ENCODE measurements at regions not wholly inside any gene's neighbourhood (a gene's known extent, or its start where the extent isn't known, plus 50 kb on each side); places are given as distances from the start of the nearest gene placed in this dataset.
"Not testable (repeated sequence)": the region's sequence is repeated elsewhere in the genome, so short reads cannot be mapped to it uniquely, and the experiment has no call there.

DNA sequence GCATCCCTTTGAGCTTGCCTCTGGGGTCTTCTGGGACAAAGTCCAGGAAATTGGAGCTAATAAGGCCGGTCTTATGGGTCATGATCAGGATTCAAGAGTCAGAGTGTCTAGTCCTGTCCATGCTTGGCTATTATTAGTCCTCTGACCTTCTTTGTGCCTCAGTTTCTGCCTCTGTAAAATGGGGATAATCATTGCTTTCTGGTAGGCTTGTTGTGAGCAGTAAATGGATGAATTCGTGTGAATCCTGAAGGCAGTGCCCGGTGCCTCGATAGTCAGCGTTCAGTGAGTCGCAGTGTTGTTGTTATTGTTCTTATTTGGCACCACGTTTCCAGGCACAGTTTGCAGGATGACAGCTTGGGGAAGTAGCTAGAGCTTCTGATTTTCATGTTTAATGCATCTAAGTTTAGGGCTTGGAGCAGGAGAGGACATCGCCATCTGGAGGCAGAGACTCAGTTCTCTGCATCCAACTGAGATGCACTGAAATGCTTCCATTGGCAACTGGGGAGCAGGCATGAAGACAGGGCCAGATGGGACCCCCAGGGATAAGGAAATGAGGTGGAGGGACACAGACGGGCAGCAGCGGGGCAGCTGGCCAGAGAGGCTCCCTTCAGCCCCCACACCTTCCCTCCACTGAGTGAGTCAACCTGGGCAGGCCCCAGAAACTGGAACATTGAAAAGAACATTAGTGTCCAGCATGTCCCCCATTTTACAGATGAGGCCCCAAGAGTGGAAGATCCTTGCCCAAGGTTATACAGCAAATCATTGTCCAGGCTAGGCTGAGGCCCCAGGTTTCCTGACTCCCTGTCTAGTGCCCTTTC, 160.3 kb downstream of the PTPRU start:
- DNase-seq = no peak

DNA sequence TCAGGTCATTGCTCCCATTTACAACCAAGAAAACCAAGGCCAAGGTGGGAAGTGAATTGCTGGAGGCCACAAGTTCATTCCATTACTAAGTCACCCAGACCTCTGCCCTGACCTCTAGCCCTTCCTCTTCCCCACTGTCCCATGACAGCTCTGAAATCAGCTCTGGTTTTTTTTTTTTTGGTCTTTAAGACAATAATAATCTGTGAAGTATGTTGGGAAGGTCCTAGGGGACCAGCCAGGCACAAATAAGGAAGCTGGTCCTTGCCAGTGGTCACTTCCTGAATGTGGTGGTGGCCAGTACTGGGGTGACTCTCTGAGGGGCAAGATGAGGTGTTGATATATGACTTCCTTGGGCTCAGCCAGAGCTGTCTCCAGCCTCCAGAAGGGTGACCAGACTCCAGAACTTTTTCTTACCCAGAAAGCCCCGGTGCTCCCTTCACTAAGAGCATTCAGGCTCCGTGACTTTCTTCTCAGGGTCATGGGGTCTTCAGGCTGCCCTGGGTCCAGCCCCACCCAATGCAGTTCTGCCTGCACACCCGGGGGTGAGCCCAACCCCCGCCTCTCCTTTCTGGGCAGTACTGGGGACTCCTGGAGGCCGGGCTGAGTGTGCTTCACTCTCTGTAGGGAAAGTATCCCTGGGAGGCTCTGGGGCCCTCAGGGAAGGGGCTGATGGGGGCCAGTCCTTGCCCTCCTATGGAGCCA, 159.6 kb downstream of the PTPRU start:
- no peak for DNase-seq

DNA sequence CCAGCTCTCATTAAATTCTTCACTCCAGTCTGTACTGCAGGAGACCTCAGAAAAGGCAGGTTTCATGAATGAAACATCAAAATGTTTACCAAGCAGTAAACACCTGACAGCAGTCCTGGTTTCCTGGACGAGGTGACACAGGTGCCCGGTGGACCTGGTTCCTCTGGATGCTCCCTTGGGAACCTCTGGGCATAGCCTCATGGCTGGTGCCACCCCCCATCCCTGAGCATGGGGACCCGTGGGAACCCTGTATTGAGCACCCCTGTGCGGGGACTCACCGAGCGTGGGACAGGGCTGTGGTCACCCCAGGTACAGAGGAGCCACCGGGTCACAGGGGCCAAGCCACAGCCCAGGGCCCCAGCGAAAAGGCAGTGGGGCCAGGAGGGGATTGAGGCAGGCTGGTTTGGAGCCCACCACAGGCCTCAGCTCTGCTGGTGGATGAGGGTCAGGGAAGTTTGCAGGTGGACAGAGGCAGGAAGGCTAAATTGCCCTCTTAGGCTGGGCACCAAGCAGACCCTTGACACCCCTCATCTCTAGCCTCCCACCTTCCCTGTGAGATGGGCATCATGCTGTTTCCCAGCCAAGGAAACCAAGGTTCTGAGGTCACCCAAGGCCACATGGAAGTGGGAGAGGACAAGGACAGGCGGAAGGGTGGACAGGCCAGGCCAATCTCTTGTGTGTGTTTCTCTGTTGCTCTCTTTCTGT, 158.4 kb downstream of the PTPRU start:
- DNase-seq = no peak

- DNase-seq = no peak
Measured at GRCh38 chr1:29393451-29393826, 157.1 kb downstream of the PTPRU start.

DNA sequence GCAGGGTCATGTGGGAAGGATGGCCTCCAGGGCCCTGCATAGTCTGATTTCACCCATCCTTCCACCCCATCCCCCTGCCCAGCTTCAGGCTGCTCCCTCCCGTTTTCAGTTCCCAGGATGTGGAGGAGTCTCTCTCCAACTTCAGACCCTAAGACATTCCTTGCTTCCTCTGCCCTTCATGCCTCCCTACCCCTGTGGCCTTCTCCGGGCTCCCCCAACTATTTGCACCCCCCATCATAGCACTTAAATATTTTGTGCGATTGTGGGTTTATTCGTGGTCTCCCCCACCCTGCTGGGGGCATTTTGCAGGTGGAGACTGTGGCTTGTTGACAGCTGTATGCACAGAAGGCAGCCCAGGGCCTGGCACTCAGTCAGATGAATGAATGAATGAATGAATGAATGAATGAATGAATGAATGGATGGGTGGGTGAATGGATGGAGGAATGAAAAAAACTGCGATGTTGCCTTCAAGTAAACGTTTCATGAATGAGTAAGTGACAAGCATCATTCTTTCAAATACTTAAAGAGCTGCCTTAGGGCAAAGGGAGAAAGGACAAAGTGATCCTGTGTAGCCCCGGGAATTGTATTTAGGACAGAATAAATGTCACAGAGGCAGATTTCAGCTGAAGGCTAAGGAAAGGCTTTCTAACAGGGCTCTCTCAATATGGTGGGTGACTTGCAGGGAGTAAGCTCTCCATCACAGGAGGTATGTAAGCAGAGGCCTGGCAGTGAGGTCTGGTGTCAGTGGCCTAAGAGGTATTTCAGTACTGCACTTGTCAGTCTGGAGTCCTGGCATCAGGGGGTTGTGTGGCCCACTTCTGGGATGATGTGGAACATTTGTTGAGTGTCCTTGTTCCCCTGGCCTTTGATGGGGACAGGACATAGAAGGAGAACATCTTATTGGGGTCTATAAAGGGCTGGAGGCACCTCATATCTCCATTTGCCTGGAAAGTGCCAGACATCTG, 156.4 kb downstream of the PTPRU start:
- no peak for DNase-seq

DNA sequence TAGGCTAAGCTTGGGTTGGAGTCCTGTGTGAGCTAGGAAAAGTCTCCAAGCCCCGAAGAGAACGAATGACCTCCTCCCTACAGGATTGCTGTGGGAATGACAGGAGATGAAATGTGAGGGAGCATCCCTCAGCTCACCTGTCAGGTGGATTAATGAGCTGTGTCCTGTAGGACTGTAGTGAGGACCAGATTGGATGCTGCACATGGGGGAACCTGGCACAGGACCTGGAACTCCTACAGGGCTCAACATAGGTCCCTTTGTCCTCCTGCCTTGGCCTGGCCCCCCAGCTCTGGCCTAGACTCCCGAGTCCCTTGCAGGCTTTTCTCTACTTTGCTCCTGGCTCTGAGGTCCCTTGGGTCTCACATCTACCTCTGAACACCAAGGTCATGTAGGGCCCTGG, 155.7 kb downstream of the PTPRU start:
- no peak for DNase-seq

DNA sequence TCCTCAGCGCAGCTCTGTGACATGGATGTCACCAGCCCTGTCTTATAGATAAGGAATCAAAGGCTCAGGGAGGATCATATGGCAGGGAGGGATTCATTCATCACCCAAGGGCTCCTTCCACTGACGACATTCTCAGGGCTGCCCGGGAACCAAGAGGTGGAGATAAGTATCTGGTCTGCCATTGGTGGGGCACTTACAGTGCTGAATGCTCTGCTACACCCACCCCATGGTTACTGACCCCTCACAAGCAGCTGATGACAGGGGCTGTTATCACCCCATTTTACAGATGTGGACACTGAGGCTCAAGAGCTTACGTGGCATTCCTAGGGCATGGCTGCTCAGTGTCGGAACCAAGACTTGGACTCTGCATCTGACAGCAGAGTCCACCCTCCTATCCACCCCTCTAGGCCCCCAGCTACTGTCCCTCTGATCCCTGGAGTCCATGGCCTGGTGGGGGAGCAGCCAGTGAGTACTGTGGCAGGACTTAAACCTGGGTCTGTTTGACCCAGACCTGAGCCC, 155.1 kb downstream of the PTPRU start:
- no peak for DNase-seq

GRCh38 chr1:29390491-29391361, 154.4 kb downstream of the PTPRU start:
- DNase-seq = no peak

GRCh38 chr1:29390075-29390474, 153.8 kb downstream of the PTPRU start:
- DNase-seq = no peak

DNA sequence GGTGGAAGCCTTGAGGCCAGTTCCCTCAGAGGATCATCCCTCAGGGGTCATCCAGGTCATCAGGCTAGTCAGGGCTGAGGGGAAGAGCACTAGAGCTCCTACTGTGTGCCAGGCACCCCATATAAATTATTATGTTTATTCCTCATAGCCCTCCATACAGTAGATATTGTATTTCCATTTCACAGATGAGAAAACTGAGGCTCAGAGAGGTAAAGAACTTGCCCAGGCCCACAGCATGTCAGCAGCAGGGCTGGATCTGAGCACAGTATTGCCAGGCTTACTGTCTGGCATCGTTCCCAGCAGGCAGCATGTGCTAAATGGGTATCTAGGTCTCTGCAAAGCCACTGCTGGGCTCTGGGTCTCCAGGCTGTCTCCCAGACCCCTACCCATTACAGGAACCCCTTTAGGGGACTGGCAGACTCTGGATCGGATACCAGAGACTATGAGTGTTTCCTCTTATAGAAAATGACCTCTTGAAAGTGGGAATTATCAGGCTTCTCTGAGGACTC, 153.3 kb downstream of the PTPRU start:
- no peak for DNase-seq

DNA sequence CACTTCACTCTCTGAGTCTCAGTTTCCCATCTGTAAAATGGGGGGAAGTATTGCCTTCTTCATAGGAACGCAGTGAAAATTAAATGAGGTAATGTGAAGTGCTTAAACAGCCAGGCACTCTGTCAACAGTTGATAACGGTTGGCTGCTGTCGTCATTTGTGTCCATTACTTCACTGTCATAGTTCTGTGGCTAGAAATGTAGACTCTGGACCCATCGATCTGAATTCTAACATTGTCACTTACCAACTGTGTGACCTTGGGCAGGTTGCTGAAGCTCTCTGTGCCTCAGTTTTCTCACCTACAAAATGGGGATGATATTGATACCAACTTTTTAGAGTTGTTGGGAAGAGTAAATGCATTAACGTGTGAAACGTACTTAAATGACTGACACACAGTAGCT, 152.6 kb downstream of the PTPRU start:
- no peak for DNase-seq

- DNase-seq = no peak
Measured at GRCh38 chr1:29388170-29388569, 151.8 kb downstream of the PTPRU start.

DNA sequence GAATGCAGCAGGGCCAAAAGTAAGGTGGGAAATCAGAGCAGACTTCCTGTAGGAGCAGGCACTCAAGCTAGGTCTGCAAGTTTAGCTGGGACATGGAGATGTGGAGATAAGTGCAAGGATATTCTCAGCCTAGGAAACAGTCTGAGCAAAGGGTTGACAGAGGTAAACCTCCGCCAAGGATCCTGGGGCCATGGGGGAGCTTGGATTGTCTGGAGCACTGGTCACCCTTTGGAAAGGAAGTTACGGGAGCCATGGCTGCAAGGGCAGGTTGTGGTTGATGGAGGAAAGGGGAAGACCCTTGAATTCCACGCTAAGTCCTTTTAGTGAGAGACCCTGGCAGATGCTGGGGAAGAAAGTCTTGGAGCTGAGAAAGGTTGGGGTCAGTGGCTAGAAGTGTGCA, 150.9 kb downstream of the PTPRU start:
- no peak for DNase-seq

GRCh38 chr1:29386453-29386852, 150.1 kb downstream of the PTPRU start:
- DNase-seq = not testable (repeated sequence)

DNA sequence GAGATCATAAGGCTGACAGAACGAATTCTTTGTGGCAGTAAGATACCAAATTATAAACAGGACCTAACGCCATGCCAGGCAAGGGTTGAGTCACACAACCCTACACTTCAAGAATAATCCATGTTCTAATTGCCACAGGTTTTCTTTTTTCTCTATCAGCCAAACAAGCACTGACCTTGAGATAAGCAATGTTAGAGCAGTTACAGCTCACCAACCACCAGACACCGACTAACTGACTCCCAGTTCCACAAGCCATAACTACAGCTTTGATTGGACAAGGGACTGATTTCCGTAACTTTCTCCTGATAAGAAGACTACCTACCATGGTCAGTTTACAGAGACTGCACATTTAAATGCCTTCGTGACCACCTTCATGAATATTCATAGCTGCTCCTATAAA, 149.6 kb downstream of the PTPRU start:
- no peak for DNase-seq

DNA sequence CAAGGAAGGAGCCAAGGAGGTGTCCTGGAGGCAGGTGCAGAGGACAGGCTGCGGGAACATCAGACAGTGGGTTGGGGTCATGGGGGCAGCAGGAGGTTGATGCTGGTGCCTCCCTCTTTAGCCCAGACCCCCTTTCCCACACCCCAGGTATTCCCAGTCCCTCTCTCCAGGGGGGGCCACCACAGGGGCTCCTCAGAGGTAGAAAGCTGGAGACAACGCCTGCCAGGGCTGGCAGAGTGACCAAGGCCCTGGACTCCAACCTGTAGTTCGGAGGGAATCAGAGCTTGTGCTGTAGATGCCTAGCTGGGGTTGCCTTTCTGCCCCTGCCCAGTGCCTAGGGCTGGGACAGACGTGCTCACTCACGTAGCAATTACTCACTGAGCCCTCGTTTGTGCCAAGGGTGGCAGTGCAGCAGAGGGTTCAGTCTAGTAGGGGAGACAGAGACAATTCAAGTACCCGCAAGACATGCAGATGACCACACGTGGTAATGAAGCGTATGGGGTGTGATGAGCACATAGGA, 148.2 kb downstream of the PTPRU start:
- DNase-seq = no peak

DNA sequence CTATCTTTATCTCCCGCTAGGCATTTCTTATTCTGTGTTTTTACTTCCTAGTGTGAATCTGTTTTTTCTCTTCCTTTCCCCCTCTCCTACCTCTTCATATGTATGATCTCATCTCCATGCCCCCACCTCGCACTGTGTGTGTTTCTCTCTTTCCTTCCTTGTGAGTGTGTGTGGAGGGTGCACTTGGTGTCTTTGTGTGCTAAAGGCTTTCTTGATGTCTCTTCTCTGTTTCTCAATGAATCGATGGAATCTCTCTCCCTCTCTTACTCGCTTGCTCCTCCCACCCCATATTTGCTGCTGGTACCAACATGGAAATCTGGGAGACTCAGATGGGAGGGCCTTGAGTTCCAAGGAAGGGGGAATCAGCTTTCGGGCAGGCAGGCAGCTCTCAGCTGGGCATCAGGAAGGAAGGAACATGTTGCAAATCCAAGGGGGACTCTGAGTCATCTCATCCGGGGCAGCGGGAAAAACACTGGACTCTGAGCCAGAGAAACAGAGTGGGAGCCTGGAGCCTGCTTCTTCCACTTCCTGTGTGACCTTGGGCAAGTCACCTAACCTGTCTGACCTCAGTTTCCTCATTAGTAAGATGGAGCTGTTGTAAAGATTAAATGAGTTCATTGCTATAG, 147.5 kb downstream of the PTPRU start:
- no peak for DNase-seq

GRCh38 chr1:29382851-29383745, 146.8 kb downstream of the PTPRU start:
- no peak for DNase-seq

DNA sequence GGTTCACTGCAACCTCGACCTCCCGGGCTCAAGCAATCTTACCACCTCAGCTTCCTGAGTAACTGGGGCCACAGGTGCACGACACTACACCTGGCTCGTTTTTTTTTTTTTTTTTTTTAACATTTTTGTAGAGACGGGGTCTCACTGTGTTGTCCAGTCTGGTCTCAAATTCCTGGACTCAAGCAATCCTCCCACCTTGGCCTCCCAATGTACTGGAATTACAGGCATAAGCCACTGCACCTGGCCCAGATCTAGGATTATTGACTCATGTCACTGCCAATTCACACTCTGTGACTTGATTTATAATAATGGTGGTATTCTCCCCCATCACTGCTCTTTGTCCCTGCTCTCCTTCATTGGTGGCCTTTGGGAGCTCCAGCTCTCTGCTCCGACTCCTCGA, 145.1 kb downstream of the PTPRU start:
- no peak for DNase-seq
